Mesodermal cell (in vitro differentiated cells): ENCODE measurements at regions not wholly inside any gene's neighbourhood (a gene's known extent, or its start where the extent isn't known, plus 50 kb on each side); places are given as distances from the start of the nearest gene placed in this dataset.
"Not testable (repeated sequence)": the region's sequence is repeated elsewhere in the genome, so short reads cannot be mapped to it uniquely, and the experiment has no call there.

Source experiments
- H3K27ac ChIP-seq: 2 replicates; pipeline ENCODE4 v1.7.0; 2013; ENCODE audit warnings: mild to moderate bottlenecking, low read depth, low read length, moderate library complexity; ENCODE audit not compliant: severe bottlenecking
- H3K36me3 ChIP-seq: 2 replicates; pipeline ENCODE4 v1.7.1; 2013; ENCODE audit warnings: mild to moderate bottlenecking, low read length, moderate library complexity; ENCODE audit not compliant: control insufficient read depth, insufficient read depth
- H3K4me1 ChIP-seq: one replicate; pipeline ENCODE4 v1.7.1; 2013; ENCODE audit warnings: mild to moderate bottlenecking, low read length; ENCODE audit not compliant: insufficient read depth, control insufficient read depth, poor library complexity, severe bottlenecking
- H3K4me3 ChIP-seq: 2 replicates; pipeline ENCODE4 v1.7.0; 2013; ENCODE audit warnings: low read length, control low read depth, mild to moderate bottlenecking; ENCODE audit not compliant: insufficient read depth, poor library complexity, severe bottlenecking; ENCODE audit errors: extremely low read depth
- H3K9me3 ChIP-seq: 2 replicates; pipeline ENCODE4 v1.7.1; 2013; ENCODE audit warnings: mild to moderate bottlenecking, low read length, moderate library complexity; ENCODE audit not compliant: control insufficient read depth
- WGBS, 2 experiments: methylation state at CpG; one replicate each; pipeline ENCODE4 v1.1.5; 2013; ENCODE audit warnings: missing lambda C conversion rate in 2 of 2; ENCODE audit not compliant: insufficient coverage in 2 of 2; 5-methylcytosine and 5-hydroxymethylcytosine counted together

DNA sequence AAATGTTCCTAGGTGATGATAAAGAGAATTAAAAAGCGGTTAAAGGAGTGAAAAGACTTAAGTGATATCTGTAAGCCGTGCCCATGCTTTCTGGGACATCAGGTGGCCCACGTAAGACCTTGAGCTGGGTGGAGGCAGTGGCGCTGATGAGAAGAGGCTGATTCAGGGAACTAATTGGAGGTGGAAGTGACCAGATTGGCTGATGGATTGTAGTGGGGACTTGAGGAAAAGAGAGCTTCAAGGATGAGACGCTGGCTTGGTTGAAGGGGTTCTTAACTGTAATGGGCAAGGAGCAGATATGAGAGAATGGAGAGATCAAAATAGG, 69.1 kb upstream of the EP300 start:
- Histone ChIP-seq H3K27ac (no peak overlapping the region), H3K4me3 (no peak overlapping the region), H3K36me3 (no peaks in the 10 kb centered on the region), H3K9me3 (no peaks in the 10 kb centered on the region), H3K4me1 (peaks cover 4% of the 10 kb centered on the region)
- 69 to 72% methylated on average over 5 of the region's 5 CpGs for WGBS, 2 experiments

DNA sequence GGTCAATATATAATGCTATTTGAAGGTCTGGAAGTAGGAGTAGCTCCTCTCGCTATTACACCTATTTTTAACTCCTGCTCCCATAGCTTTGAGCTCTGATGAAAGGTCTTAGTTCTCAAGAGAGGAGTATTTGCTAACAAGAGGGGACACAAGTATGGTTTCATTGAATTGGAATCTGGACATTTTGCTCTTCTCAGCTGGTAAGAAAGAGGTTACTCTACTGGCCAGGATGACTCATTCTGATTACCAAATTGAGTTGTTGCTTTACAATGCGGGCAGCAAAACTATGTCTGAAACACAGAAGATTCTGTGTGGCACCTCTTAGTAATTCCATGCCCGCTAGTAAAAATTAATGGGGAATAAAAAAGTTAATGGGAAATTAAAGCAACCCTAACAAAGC, 63.6 kb upstream of the EP300 start:
- no peaks in the 10 kb centered on the region for H3K9me3 ChIP-seq
- H3K27ac ChIP-seq: peak overlapping the region; percentile 59
- H3K4me1 ChIP-seq: peaks cover 6% of the 10 kb centered on the region
- 100% methylated on average over 2 of the region's 3 CpGs; no CpG with 5 or more reads in 1 of the 2 experiments for WGBS, 2 experiments
- no peaks in the 10 kb centered on the region for H3K36me3 ChIP-seq
- H3K4me3 ChIP-seq: no peak overlapping the region

DNA sequence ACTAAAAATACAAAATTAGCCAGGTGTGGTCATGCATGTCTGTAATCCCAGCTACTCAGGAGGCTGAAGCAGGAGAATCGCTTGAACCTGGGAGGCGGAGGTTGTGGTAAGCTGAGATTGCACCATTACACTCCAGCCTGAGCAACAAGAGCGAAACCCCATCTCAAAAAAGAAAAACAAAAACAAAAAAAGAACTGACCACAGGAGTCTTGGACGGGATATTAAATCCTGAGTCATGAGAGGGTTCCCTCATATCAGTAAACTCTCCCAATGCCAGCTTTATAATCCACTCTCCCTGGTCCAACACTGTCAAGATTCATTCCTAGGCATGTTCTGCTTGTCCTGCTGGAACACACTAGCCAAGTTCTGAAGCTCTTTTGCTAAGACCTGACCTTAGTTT, 61.5 kb upstream of the EP300 start:
- Histone ChIP-seq H3K4me1 (peaks cover 6% of the 10 kb centered on the region), H3K9me3 (no peaks in the 10 kb centered on the region), H3K36me3 (no peaks in the 10 kb centered on the region), H3K4me3 (no peak overlapping the region), H3K27ac (no peak overlapping the region)
- 100% methylated on average over 1 of the region's 4 CpGs; no CpG with 5 or more reads in 1 of the 2 experiments for WGBS, 2 experiments

DNA sequence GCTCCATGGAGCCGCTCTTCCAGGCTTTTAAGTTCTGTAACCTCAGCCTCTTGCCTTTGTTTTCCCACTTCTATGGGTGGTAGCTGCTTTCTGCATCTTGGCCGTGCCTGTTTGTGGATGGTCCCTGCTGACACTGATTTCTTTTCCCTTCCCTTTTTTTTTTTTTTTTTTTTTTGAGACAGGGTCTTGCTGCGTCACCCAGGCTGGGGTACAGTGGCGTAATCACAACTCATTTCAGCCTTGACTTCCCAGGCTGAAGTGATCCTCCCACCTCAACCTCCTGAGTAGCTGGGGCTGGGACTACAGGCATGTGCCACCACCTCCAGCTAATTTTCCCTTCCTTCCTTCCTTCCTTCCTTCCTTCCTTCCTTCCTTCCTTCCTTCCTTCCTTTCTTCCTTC, 57.7 kb upstream of the EP300 start:
- Histone ChIP-seq H3K9me3 (no peaks in the 10 kb centered on the region), H3K4me1 (no peaks in the 10 kb centered on the region), H3K27ac (no peak overlapping the region), H3K36me3 (no peaks in the 10 kb centered on the region), H3K4me3 (no peak overlapping the region)
- 97 to 100% methylated on average over 2 to 3 of the region's 4 CpGs for WGBS, 2 experiments

DNA sequence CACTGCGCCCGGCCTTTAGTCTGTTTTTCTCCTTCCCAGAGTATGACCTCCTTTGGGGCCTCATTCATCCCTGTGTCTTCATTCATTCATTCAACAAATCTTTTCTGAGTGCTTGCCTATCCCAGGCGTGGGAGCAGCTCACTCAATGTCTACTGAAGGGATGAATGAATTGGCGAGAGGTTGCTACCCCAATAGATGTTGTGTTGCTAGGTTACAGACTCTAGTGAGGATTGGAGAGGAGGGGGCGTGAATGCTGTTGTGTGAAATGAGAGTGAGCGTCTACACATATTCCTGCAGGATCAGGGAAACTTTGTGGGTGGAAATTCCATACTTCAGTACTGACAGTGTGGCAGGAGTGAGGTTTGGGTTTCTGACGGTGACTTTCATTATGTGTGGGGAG, 55.5 kb upstream of the EP300 start:
- H3K4me1 ChIP-seq: no peaks in the 10 kb centered on the region
- no peak overlapping the region for H3K27ac ChIP-seq
- 90 to 96% methylated on average over 6 of the region's 7 CpGs for WGBS, 2 experiments
- H3K4me3 ChIP-seq: no peak overlapping the region
- no peaks in the 10 kb centered on the region for H3K9me3 ChIP-seq
- no peaks in the 10 kb centered on the region for H3K36me3 ChIP-seq

DNA sequence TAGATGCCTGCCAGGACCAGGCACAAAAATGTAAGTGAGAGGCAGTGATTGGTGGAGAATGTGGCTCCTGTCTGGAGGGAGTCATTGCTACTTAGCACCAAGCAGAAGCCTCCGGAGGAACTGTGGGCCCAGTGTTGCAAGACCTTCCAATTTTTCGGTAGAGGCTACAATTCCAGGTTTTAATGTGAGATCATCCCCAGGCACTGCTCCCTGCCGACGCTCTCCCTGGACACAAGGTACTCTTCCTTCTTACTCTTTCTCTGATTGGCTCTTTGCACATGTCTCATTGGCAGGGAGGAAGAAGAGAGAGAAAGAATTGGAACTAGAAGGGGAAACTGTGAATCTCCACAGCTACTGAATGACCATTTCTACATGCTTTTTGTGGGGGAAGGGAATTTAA, 53.7 kb upstream of the EP300 start:
- no peak overlapping the region for H3K4me3 ChIP-seq
- WGBS, 2 experiments: 77 to 90% methylated on average over 2 to 3 of the region's 4 CpGs
- no peak overlapping the region for H3K27ac ChIP-seq
- no peaks in the 10 kb centered on the region for H3K36me3 ChIP-seq
- H3K4me1 ChIP-seq: no peaks in the 10 kb centered on the region
- no peaks in the 10 kb centered on the region for H3K9me3 ChIP-seq

DNA sequence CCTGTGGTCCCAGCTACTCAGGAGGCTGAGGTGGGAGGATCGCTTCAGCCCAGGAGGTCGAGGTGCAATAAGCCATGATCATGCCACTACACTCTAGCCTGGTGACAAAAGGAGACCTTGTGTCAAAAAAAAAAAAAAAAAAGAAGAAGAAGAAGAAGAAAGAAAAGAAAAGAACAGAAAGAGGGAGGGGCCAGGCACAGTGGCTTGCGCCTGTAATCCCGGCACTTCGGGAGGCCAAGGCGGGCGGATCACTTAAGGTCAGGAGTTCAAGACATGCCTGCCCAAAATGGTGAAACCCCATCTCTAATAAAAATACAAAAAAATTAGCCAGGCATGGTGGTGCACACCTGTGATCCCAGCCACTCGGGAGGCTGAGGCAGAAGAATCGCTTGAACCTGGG, 52.8 kb upstream of the EP300 start:
- not testable (repeated sequence) for H3K4me1 ChIP-seq, H3K36me3 ChIP-seq, H3K9me3 ChIP-seq, H3K4me3 ChIP-seq, H3K27ac ChIP-seq
- WGBS, 2 experiments: 87 to 98% methylated on average over 6 to 7 of the region's 9 CpGs

DNA sequence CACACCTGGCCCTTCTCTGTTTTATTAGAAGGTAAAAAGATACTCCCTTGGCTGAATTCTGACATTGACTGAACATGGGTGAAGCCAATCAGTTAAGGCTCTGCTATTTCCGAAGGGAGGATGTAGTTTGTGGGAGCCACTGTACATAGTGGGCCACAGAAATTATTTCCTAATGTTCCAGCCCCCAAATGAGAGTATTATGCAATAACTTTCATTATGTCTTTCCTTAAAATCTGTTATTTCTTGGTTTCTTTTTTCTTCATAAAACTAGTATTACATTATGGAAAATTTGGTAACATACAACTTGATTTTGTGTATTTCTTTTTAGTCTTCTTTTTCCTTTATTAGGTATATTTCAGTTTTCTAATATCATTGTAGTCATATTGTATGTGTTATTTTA, 51.9 kb upstream of the EP300 start:
- H3K27ac ChIP-seq: no peak overlapping the region
- no peaks in the 10 kb centered on the region for H3K4me1 ChIP-seq
- 86% methylated on average over 1 of the region's 1 CpG; no CpG with 5 or more reads in 1 of the 2 experiments for WGBS, 2 experiments
- H3K9me3 ChIP-seq: no peaks in the 10 kb centered on the region
- H3K4me3 ChIP-seq: no peak overlapping the region
- H3K36me3 ChIP-seq: no peaks in the 10 kb centered on the region

DNA sequence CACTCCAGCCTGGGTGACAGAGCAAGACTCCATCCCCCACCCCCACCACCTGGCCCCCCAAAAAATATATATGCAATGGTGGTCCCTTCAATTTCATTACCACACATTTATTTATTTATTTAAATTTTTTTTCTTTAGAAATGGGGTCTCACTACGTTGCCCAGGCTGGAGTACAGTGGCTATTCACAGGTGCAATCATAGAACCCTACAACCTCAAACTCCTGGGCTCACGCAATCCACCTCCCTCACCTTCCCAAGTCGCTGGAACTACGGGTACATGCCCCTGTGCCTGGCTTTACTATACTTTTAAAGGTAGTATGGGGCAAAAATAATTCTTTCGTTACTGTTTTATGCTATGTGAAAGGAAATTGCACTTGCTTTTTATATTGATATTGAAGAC, 50.9 kb upstream of the EP300 start:
- no peaks in the 10 kb centered on the region for H3K36me3 ChIP-seq
- H3K27ac ChIP-seq: no peak overlapping the region
- H3K4me3 ChIP-seq: no peak overlapping the region
- no peaks in the 10 kb centered on the region for H3K4me1 ChIP-seq
- WGBS, 2 experiments: 100% methylated on average over 2 of the region's 5 CpGs; no CpG with 5 or more reads in 1 of the 2 experiments
- H3K9me3 ChIP-seq: no peaks in the 10 kb centered on the region
